HUES48 (cell line): ENCODE measurements at regions not wholly inside any gene's neighbourhood (a gene's known extent, or its start where the extent isn't known, plus 50 kb on each side); places are given as distances from the start of the nearest gene placed in this dataset.

ENCODE experiments used
- H3K27ac ChIP-seq: one replicate; pipeline ENCODE4 v1.7.0; 2013; ENCODE audit warnings: low read depth, low read length, inconsistent platforms
- H3K27me3 ChIP-seq: 2 replicates; pipeline ENCODE4 v1.6.1; 2013; ENCODE audit warnings: mild to moderate bottlenecking, low read length; ENCODE audit not compliant: control insufficient read depth, insufficient read depth
- H3K36me3 ChIP-seq: 2 replicates; pipeline ENCODE4 v1.6.1; 2013; ENCODE audit warnings: low read length; ENCODE audit not compliant: control insufficient read depth, insufficient read depth
- H3K4me1 ChIP-seq: 2 replicates; pipeline ENCODE4 v1.6.1; 2013; ENCODE audit warnings: mild to moderate bottlenecking, low read length; ENCODE audit not compliant: control insufficient read depth, insufficient read depth
- H3K4me3 ChIP-seq: 2 replicates; pipeline ENCODE4 v1.5.1; 2013; ENCODE audit warnings: mild to moderate bottlenecking, low read depth, low read length
- H3K9ac ChIP-seq: 2 replicates; pipeline ENCODE4 v1.6.1; 2013; ENCODE audit warnings: mild to moderate bottlenecking, low read depth, low read length, moderate library complexity
- H3K9me3 ChIP-seq: 2 replicates; pipeline ENCODE4 v1.6.1; 2013; ENCODE audit warnings: low read length; ENCODE audit not compliant: control insufficient read depth, insufficient read depth

GRCh38 chr12:105930557-105931503 is 207.9 kb downstream of the NUAK1 start:
- no peaks in the 10 kb centered on the region for H3K36me3 ChIP-seq
- peaks cover 9% of the 10 kb centered on the region for H3K4me1 ChIP-seq
- no peaks in the 10 kb centered on the region for H3K9me3 ChIP-seq
- no peak overlapping the region for H3K9ac ChIP-seq
- no peak overlapping the region for H3K4me3 ChIP-seq
- H3K27me3 ChIP-seq, result no peaks in the 10 kb centered on the region
- H3K27ac ChIP-seq, result no peak overlapping the region

DNA sequence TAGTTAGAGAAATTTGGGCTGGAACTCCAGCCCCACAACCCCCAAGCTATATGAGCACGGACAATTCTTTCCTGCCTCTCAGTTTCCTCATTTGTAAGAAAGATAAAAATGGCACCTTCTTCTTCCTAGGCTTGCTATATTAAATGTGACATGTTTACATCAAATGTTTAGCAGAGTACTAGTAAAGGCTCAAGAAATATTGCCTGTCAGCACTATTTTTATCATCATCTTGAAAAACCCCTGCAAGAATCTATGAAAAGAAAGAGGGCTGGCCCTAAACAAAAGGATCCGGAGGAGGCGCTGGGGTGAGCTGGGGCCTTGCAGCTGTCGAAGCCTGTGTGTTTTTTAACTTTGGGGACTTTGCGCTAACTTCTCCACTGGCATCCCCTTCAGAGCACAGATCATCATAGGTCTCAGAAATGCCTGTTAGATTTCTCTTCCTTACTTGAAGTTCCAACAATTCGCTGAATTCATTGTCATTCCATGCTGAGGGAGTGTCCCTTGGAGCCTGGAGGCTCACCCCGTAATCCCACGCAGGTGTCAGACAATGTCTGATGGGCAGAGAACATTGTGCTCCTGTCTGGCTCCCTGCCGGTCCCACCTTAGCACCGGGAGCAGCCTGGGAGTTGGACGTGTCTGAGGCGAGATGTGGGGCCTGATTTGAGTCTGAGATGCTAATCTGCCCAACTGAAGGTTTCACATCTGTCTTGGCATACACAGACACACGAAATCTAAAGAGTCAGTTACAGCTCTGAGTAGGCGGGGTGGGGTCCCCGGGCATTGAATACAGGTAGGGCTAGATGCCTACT is 206.8 kb downstream of the NUAK1 start:
- Histone ChIP-seq H3K4me3 (no peak overlapping the region), H3K9ac (no peak overlapping the region), H3K36me3 (no peaks in the 10 kb centered on the region), H3K9me3 (no peaks in the 10 kb centered on the region), H3K27me3 (no peaks in the 10 kb centered on the region), H3K27ac (no peak overlapping the region), H3K4me1 (peaks cover 9% of the 10 kb centered on the region)

DNA sequence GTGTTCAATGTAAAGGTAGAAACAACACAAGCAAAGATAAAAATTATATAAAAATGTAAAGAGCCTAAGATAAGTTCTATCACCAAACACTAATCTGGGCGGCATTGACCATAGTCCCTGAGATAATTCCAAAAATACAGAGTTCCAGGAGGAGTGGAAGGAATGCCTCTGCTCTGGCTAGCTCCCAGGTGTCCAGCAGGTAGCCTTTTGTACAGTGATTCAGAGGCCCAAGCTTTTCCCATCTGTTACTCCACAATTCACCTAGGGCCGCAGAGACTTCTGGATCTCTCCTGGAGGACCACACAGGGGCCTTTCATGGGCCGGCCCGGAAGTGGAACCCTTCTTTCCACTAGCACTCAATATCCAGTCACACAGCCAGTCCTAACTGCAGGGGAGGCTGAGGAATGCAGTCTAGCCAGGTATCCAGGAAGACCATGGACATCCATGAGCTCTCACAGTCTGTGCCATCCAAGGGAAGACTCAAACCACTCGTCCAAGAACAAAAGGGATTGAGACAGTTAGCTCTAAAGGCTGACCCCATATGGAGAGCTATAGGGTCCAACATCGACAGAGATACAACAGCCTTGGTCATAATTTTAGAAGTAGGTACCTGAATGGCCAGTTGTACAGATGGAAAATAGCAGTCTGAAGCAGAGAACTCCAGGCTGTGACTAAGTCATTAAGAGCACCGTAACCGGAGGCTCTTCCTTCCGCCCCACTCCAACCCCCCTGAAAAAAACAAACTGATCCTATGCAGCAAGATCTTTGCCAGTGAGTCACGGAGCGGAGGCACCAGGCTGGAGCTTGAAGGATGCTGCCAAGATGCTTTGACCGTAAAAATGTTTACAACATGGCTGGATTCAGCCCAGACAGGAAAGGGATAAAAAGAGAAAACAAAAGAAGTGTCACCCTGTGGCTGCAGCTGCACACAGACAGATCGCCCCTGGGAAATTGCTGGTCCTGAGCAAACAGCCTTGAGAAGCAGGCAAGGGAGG is 204.8 kb downstream of the NUAK1 start:
- no peak overlapping the region for H3K27ac ChIP-seq
- H3K27me3 ChIP-seq, result no peaks in the 10 kb centered on the region
- H3K4me1 ChIP-seq, result peaks cover 15% of the 10 kb centered on the region
- no peaks in the 10 kb centered on the region for H3K36me3 ChIP-seq
- H3K4me3 ChIP-seq, result no peak overlapping the region
- no peak overlapping the region for H3K9ac ChIP-seq
- no peaks in the 10 kb centered on the region for H3K9me3 ChIP-seq

DNA sequence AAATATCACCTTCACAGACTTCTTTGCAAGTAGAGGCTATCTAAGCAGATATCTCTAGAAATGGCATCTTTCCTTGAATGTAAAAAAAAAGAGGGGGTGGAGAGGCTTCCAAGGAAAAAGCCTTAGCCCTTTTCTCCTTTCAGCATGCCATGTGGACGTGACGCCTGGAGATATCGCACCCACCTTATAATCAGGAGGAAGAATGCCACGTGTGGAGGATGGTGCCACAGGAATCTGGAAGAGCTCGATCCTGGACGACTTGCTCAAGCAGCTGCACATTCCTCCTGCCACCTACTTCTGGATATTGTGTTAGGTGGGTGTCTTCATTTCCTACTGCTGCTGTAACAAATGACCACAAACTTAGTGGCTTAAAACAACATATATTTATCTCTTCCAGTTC is 203.6 kb downstream of the NUAK1 start:
- Histone ChIP-seq H3K4me1 (peaks cover 13% of the 10 kb centered on the region), H3K9me3 (no peaks in the 10 kb centered on the region), H3K27me3 (no peaks in the 10 kb centered on the region), H3K36me3 (no peaks in the 10 kb centered on the region), H3K27ac (no peak overlapping the region), H3K9ac (no peak overlapping the region), H3K4me3 (no peak overlapping the region)

DNA sequence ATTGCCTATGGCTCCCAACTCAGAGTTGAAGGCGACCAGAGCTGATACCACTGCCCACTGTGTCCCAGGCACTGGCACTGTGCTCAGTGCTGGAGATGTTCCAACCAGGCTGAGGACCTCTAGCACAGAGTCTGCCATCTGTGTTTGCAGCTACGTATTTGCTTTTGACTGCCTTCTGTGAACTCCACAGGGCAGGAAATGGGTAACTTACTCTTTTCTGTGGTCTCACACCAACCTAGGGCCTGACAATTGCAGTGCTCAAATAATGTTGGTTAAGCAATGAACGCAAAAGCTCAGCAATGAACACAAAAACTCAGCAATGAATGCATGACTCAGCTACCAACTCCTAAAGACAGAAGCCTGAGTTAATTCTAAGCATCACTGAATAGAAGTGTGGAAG is 202.8 kb downstream of the NUAK1 start:
- no peaks in the 10 kb centered on the region for H3K36me3 ChIP-seq

DNA sequence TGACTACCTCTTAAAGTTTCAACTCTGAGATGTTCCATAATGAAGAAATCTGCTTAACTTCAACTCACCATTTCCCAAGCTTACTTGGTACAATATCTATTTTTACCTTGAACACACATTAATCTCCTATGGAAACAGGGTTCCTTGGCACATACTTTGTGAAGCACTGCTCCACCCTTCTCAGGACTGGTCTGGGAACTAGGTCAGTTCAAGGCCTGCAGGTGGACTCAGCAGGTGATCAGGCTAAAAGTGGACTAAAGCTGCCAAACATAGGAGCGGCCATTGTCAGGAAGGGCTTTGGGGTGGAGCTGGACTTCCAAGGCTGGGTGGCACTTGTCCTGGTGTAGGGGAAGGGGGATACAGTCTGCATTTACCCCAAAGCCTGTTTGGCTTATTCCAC is 202.3 kb downstream of the NUAK1 start:
- Histone ChIP-seq H3K9me3 (no peaks in the 10 kb centered on the region), H3K9ac (no peak overlapping the region), H3K4me1 (peaks cover 6% of the 10 kb centered on the region), H3K4me3 (no peak overlapping the region), H3K27me3 (no peaks in the 10 kb centered on the region), H3K27ac (no peak overlapping the region), H3K36me3 (no peaks in the 10 kb centered on the region)

More for the DNA sequence above, 202.8 kb downstream of the NUAK1 start:
- Histone ChIP-seq H3K4me1 (peaks cover 6% of the 10 kb centered on the region), H3K9ac (no peak overlapping the region), H3K9me3 (no peaks in the 10 kb centered on the region), H3K27ac (no peak overlapping the region), H3K27me3 (no peaks in the 10 kb centered on the region), H3K4me3 (no peak overlapping the region)

- Histone ChIP-seq H3K36me3 (no peaks in the 10 kb centered on the region), H3K9ac (no peak overlapping the region), H3K4me3 (no peak overlapping the region), H3K27me3 (no peaks in the 10 kb centered on the region), H3K9me3 (no peaks in the 10 kb centered on the region), H3K27ac (no peak overlapping the region), H3K4me1 (peaks cover 6% of the 10 kb centered on the region)
These were observed 201.7 kb downstream of the NUAK1 start for GRCh38 chr12:105937009-105937408.

DNA sequence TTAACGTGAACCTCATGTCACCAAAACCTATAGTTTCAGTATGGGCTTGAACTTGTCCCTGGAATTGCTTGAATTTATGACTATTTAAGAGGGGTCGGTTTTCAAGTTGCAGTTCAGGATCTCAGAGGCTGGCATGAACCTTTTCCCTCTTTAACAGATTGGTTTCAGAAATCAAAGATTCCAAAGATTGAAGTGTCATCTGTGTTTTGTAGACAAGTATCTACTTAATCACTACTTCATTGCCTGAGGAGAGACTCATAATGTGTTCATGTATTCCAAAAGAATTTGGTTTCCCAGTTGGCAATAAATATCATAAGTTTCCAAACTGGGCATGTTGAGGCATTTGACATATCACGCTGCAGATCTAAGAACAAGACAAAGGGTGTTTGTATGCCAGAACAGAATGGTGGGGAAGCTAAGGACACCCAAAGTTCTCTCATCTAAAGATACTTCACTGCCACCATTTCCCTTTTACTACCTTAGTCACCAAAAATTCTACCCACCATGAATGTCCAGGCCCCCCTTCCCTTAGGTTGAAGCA is 199.5 kb downstream of the NUAK1 start:
- Histone ChIP-seq H3K27ac (no peak overlapping the region), H3K27me3 (no peaks in the 10 kb centered on the region), H3K4me1 (peaks cover 6% of the 10 kb centered on the region), H3K4me3 (no peak overlapping the region), H3K9ac (no peak overlapping the region), H3K9me3 (no peaks in the 10 kb centered on the region), H3K36me3 (no peaks in the 10 kb centered on the region)

DNA sequence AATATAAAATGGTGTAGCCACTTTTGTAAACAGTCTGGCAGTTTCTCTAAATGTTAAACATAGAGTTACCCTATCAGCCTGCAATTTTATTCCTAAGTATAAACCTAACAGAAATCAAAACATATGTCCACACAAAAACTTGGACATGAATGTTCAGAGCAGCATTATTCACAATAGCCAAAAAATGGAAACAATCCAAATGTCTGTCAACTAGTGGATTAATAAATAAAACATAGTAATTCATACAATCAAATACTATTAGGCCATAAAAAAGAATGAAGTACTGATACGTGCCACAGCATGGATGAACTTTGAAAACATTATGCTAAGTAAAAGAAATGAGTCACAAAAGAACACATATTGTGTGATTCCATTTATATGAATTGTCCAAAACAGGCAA is 196.5 kb downstream of the NUAK1 start:
- H3K27ac ChIP-seq, result no peak overlapping the region
- H3K27me3 ChIP-seq, result no peaks in the 10 kb centered on the region
- no peaks in the 10 kb centered on the region for H3K36me3 ChIP-seq
- H3K9ac ChIP-seq, result no peak overlapping the region
- peaks cover 6% of the 10 kb centered on the region for H3K4me1 ChIP-seq
- H3K4me3 ChIP-seq, result no peak overlapping the region
- H3K9me3 ChIP-seq, result no peaks in the 10 kb centered on the region

DNA sequence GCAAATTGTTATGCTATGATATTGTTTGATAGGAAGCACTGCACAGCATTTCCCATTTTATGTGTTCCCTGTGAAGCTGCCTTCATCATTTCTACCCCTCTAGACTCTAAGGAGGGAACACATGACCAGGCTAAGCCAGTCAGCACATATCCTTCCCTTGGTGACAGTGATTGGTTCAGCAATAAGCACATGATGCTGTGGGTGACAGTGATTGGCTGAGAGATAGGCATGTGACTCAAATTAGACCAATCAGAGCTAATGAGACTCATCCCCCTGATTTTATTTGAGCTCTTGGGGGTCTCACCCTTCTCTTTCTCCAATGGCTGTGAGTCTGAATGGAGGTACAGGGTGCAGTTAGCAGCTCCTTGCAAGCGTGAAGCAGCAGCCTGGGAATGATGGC is 195.2 kb downstream of the NUAK1 start:
- no peaks in the 10 kb centered on the region for H3K9me3 ChIP-seq
- H3K27ac ChIP-seq, result no peak overlapping the region
- peaks cover 4% of the 10 kb centered on the region for H3K4me1 ChIP-seq
- no peak overlapping the region for H3K9ac ChIP-seq
- H3K27me3 ChIP-seq, result no peaks in the 10 kb centered on the region
- H3K4me3 ChIP-seq, result no peak overlapping the region
- H3K36me3 ChIP-seq, result no peaks in the 10 kb centered on the region
